Neural cell (in vitro differentiated cells): ENCODE measurements at regions not wholly inside any gene's neighbourhood (a gene's known extent, or its start where the extent isn't known, plus 50 kb on each side); places are given as distances from the start of the nearest gene placed in this dataset.

ENCODE experiments used
- H2AFZ ChIP-seq: fragments of 200-600, 300-800 bp; sonication (generic), shearing (Covaris generic); 2 replicates; pipeline ENCODE4 v1.6.0; 2014; ENCODE audit warnings: low read depth, mild to moderate bottlenecking, antibody characterized with exemption, low read length, moderate library complexity
- H3F3A ChIP-seq: fragments of 200-600 bp; shearing (Covaris generic); 2 replicates; pipeline ENCODE4 v1.6.1; 2016; ENCODE audit warnings: mild to moderate bottlenecking, moderate library complexity, mixed read lengths, antibody characterized with exemption, low read length; ENCODE audit not compliant: insufficient read depth, poor library complexity, severe bottlenecking
- H3K27ac ChIP-seq: fragments of 200-600, 300-800 bp; sonication (generic), shearing (Covaris generic); 2 replicates; pipeline ENCODE4 v1.5.1; 2014; ENCODE audit warnings: mild to moderate bottlenecking, low read length, moderate library complexity
- H3K27me3 ChIP-seq: fragments of 300-800, 200-600 bp; sonication (generic), shearing (Covaris generic); 2 replicates; pipeline ENCODE4 v1.6.0; 2014; ENCODE audit warnings: mild to moderate bottlenecking, low read depth, low read length, moderate library complexity; ENCODE audit not compliant: insufficient read depth
- H3K36me3 ChIP-seq: fragments of 300-800, 200-600 bp; sonication (generic), shearing (Covaris generic); 2 replicates; pipeline ENCODE4 v1.5.1; 2014; ENCODE audit warnings: mild to moderate bottlenecking, antibody characterized with exemption, low read length, moderate library complexity; ENCODE audit not compliant: insufficient read depth
- H3K4me2 ChIP-seq: fragments of 300-800, 200-600 bp; sonication (generic), shearing (Covaris generic); 2 replicates; pipeline ENCODE4 v1.6.0; 2014; ENCODE audit warnings: mild to moderate bottlenecking, low read length
- H3K4me3 ChIP-seq: fragments of 300-800, 200-600 bp; sonication (generic), shearing (Covaris generic); 2 replicates; pipeline ENCODE4 v1.5.1; 2014; ENCODE audit warnings: mild to moderate bottlenecking, low read length, moderate library complexity
- H3K79me2 ChIP-seq: fragments of 200-600 bp; shearing (Covaris generic); replicated peaks from 2 replicates; pipeline ENCODE4 v1.6.0; 2014; ENCODE audit warnings: mild to moderate bottlenecking, low read length, moderate library complexity; ENCODE audit not compliant: insufficient read depth
- H3K9ac ChIP-seq: fragments of 300-800, 200-600 bp; sonication (generic), shearing (Covaris generic); 2 replicates; pipeline ENCODE4 v1.6.1; 2016; ENCODE audit warnings: mild to moderate bottlenecking, low read length, mixed read lengths
- H3K9me2 ChIP-seq: fragments of 200-600 bp; shearing (Covaris generic); 2 replicates; pipeline ENCODE4 v1.6.1; 2016; ENCODE audit warnings: mild to moderate bottlenecking, low read length, mixed read lengths; ENCODE audit not compliant: insufficient read depth
- H3K9me3 ChIP-seq: fragments of 200-600, 300-800 bp; sonication (generic), shearing (Covaris generic); 2 replicates; pipeline ENCODE4 v1.6.1; 2016; ENCODE audit warnings: mild to moderate bottlenecking, mixed run types, low read length, moderate library complexity, mixed read lengths
- H4K20me1 ChIP-seq: fragments of 200-600 bp; shearing (Covaris generic); 2 replicates; pipeline ENCODE4 v1.6.1; 2016; ENCODE audit warnings: mild to moderate bottlenecking, mixed run types; ENCODE audit not compliant: insufficient read depth
- CTCF ChIP-seq: fragments of 450-650 bp; IDR thresholded peaks from 2 replicates; pipeline ENCODE4 v1.5.1; 2014; ENCODE audit warnings: antibody characterized with exemption, mild to moderate bottlenecking, moderate library complexity; ENCODE audit not compliant: poor library complexity, severe bottlenecking
- EP300 ChIP-seq: fragments of 450-650 bp; conservative IDR thresholded peaks from 2 replicates; pipeline ENCODE4 v1.6.1; 2014; ENCODE audit warnings: antibody characterized with exemption, mild to moderate bottlenecking, moderate library complexity; ENCODE audit not compliant: poor library complexity, severe bottlenecking
- EZH2 ChIP-seq: fragments of 200-600, 300-800 bp; shearing (Covaris generic), sonication (generic); IDR thresholded peaks from 2 replicates; pipeline ENCODE4 v1.6.1; 2014; ENCODE audit warnings: antibody characterized with exemption, low read length, borderline replicate concordance, mild to moderate bottlenecking; ENCODE audit not compliant: insufficient read depth, poor library complexity, severe bottlenecking
- MXI1 ChIP-seq: fragments of 450-650 bp; conservative IDR thresholded peaks from 2 replicates; pipeline ENCODE4 v1.6.1; 2014; ENCODE audit warnings: antibody characterized with exemption, mild to moderate bottlenecking; ENCODE audit not compliant: poor library complexity, severe bottlenecking
- POLR2AphosphoS5 ChIP-seq: IDR thresholded peaks from 2 replicates; pipeline ENCODE4 v1.6.1; 2012
- RAD21 ChIP-seq: fragments of 450-650 bp; conservative IDR thresholded peaks from 2 replicates; pipeline ENCODE4 v1.6.1; 2014; ENCODE audit warnings: antibody characterized with exemption, mild to moderate bottlenecking, moderate library complexity
- SMC3 ChIP-seq: fragments of 450-650 bp; conservative IDR thresholded peaks from 2 replicates; pipeline ENCODE4 v1.6.1; 2014; ENCODE audit warnings: antibody characterized with exemption, mild to moderate bottlenecking, moderate library complexity; ENCODE audit not compliant: poor library complexity
- TAF1 ChIP-seq: IDR thresholded peaks from 2 replicates; pipeline ENCODE4 v1.6.1; 2012; ENCODE audit warnings: low read depth
- TF ChIP-seq, protein P1 (sequence below): IDR thresholded peaks from 2 replicates; pipeline ENCODE4 v1.6.1; 2012; ENCODE audit warnings: borderline replicate concordance

GRCh38 chr13:100859861-100860260, 185.3 kb upstream of the TMTC4 start:
- H3K27me3 ChIP-seq: no peaks in the 10 kb centered on the region
- H3K27ac ChIP-seq: no peak overlapping the region
- H4K20me1 ChIP-seq: no peaks in the 10 kb centered on the region
- no peaks in the 10 kb centered on the region for H3K79me2 ChIP-seq
- no peak overlapping the region for H3K4me3 ChIP-seq
- H3K9ac ChIP-seq: no peak overlapping the region
- no peak overlapping the region for H3K4me2 ChIP-seq
- no peaks in the 10 kb centered on the region for H3K9me2 ChIP-seq
- no peak overlapping the region for H2AFZ ChIP-seq
- H3K36me3 ChIP-seq: no peaks in the 10 kb centered on the region
- TF ChIP-seq EP300 (no peak), RAD21 (no peak), EZH2 (no peak), TAF1 (no peak), SMC3 (no peak), MXI1 (no peak), CTCF (no peak), POLR2AphosphoS5 (no peak)
- TF ChIP-seq, protein P1, sequence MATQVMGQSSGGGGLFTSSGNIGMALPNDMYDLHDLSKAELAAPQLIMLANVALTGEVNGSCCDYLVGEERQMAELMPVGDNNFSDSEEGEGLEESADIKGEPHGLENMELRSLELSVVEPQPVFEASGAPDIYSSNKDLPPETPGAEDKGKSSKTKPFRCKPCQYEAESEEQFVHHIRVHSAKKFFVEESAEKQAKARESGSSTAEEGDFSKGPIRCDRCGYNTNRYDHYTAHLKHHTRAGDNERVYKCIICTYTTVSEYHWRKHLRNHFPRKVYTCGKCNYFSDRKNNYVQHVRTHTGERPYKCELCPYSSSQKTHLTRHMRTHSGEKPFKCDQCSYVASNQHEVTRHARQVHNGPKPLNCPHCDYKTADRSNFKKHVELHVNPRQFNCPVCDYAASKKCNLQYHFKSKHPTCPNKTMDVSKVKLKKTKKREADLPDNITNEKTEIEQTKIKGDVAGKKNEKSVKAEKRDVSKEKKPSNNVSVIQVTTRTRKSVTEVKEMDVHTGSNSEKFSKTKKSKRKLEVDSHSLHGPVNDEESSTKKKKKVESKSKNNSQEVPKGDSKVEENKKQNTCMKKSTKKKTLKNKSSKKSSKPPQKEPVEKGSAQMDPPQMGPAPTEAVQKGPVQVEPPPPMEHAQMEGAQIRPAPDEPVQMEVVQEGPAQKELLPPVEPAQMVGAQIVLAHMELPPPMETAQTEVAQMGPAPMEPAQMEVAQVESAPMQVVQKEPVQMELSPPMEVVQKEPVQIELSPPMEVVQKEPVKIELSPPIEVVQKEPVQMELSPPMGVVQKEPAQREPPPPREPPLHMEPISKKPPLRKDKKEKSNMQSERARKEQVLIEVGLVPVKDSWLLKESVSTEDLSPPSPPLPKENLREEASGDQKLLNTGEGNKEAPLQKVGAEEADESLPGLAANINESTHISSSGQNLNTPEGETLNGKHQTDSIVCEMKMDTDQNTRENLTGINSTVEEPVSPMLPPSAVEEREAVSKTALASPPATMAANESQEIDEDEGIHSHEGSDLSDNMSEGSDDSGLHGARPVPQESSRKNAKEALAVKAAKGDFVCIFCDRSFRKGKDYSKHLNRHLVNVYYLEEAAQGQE: no peak
- H3F3A ChIP-seq: no peaks in the 10 kb centered on the region
- no peaks in the 10 kb centered on the region for H3K9me3 ChIP-seq

GRCh38 chr13:100855151-100855550, 180.6 kb upstream of the TMTC4 start:
- Histone ChIP-seq H3K9ac (no peak overlapping the region), H3K9me2 (no peaks in the 10 kb centered on the region), H3K4me3 (no peak overlapping the region), H3K27ac (no peak overlapping the region), H3F3A (no peaks in the 10 kb centered on the region), H3K79me2 (no peaks in the 10 kb centered on the region), H3K36me3 (no peaks in the 10 kb centered on the region), H3K9me3 (no peaks in the 10 kb centered on the region), H3K4me2 (no peak overlapping the region), H4K20me1 (no peaks in the 10 kb centered on the region), H3K27me3 (no peaks in the 10 kb centered on the region), H2AFZ (no peak overlapping the region)
- TF ChIP-seq RAD21: no peak
- TF ChIP-seq EZH2: no peak
- no peak for TF ChIP-seq POLR2AphosphoS5
- TF ChIP-seq, protein P1: no peak
- no peak for TF ChIP-seq TAF1
- TF ChIP-seq CTCF: no peak
